OCI-LY1 (cell line): ENCODE measurements at regions not wholly inside any gene's neighbourhood (a gene's known extent, or its start where the extent isn't known, plus 50 kb on each side); places are given as distances from the start of the nearest gene placed in this dataset.

ENCODE experiments used
- CTCF ChIP-seq: fragments of 200-600 bp; sonication (generic), shearing (Covaris generic); IDR thresholded peaks from 2 replicates; pipeline ENCODE4 v1.5.1; 2017; ENCODE audit warnings: mild to moderate bottlenecking, antibody characterized with exemption, low read length, moderate library complexity, mixed read lengths
- EZH2 ChIP-seq: fragments of 200-600 bp; sonication (generic), shearing (Covaris generic); IDR thresholded peaks from 2 replicates; pipeline ENCODE4 v1.8.0; 2017; ENCODE audit warnings: borderline replicate concordance, mixed run types, mild to moderate bottlenecking, antibody characterized with exemption, low read length, moderate library complexity, mixed read lengths

GRCh38 chr6:72519871-72520270 lies 102.0 kb upstream of the KCNQ5 start:
- TF ChIP-seq CTCF (no peak), EZH2 (no peak)
